Erythroblast (primary cell): ENCODE measurements at regions not wholly inside any gene's neighbourhood (a gene's known extent, or its start where the extent isn't known, plus 50 kb on each side); places are given as distances from the start of the nearest gene placed in this dataset.

ENCODE experiments used
- GATA1 ChIP-seq: IDR thresholded peaks from 2 replicates; pipeline ENCODE4 v1.6.1; 2011; ENCODE audit warnings: low read depth, mild to moderate bottlenecking, control low read depth, low read length, moderate library complexity
- POLR2A ChIP-seq: IDR thresholded peaks from 2 replicates; pipeline ENCODE4 v1.6.1; 2011; ENCODE audit warnings: mild to moderate bottlenecking, low read length

DNA sequence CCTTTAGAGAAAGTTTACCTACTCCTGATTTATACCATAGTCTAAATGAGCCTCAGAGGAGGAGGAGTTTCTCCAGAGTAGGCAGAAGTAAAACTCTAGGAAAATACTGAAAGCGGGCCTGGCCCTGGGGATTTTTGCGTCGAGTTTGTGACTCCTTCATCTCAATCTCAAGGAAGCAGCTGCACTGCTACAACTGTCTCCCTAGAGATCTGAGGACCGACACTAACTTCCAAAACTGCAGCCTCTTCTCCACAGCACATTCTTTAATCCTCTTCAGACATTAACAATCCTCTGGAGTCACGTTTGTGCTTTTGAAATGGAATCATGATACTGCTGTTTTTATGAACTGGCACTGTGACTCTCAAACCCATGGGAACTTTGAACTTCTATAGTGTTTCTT lies 281.4 kb downstream of the KCNS3 start:
- TF ChIP-seq POLR2A (no peak), GATA1 (no peak)
